Dedifferentiated amniotic fluid mesenchymal stem cell (primary cell): ENCODE measurements at regions not wholly inside any gene's neighbourhood (a gene's known extent, or its start where the extent isn't known, plus 50 kb on each side); places are given as distances from the start of the nearest gene placed in this dataset.
A peak's percentile ranks its signal among the peaks of the same experiment; 100 is the strongest.

ENCODE experiments used
- DNase-seq: peaks from one replicate; pipeline ENCODE4 v3.0.0-alpha.2; 2016; ENCODE audit errors: extremely low spot score

DNA sequence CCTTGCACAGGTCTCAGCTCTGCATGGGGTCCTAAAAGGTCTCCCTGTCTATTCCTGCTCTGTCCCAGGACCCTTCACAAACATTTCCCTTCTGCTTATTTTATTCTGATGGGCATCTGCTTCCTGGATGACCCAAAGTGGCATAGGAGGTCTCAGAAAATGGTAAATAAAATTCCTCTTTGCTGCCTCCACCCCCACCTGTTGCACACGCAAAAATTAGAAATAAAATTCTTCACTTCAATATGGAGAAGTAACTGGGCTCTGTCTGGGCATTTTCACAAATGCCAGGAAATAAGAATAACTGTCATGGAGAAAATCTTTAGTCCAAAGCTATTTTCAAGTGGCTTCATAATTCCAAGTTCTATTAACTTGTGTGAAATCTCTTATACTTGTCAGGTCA is 106.6 kb upstream of the MAP1B start:
- no peak for DNase-seq

DNA sequence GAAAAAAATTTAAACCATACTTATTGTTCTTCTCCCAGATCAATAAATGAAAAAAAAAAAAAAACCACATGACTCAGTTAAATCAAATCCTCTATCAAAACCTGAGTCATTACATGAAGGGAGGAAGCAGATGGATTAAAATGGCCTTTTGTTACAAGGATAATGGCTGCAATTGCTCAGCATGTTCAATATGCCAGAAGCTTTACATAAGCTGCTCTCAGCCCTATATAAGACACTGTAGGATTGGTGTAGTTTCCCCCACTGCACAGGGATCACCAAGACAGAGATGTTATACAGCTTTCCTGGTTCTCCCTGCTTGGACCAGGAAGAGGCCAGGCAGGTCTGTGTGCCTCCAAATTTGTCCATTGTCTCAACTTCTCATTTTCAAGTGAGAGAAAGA is 101.6 kb upstream of the MAP1B start:
- DNase-seq: no peak

DNA sequence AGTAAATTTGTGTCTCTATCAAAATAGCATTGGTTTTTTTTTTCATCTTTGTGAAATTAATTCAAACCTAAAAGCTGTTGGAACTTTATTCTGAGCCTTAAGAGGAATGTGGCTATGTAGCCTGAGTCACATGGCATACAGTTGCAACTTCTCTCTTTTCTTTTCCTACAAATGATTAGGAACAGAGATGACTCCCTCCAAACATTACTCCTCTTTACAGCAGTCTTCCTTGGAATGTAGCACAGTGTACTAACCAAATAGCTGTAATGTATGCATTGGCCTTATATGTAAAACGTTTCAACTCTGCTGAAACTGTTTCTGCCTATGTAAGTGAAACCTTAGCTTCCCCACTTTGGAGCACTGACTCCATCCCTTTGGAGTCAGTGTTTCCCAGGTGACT is 100.9 kb upstream of the MAP1B start:
- peak; percentile 18 for DNase-seq

DNA sequence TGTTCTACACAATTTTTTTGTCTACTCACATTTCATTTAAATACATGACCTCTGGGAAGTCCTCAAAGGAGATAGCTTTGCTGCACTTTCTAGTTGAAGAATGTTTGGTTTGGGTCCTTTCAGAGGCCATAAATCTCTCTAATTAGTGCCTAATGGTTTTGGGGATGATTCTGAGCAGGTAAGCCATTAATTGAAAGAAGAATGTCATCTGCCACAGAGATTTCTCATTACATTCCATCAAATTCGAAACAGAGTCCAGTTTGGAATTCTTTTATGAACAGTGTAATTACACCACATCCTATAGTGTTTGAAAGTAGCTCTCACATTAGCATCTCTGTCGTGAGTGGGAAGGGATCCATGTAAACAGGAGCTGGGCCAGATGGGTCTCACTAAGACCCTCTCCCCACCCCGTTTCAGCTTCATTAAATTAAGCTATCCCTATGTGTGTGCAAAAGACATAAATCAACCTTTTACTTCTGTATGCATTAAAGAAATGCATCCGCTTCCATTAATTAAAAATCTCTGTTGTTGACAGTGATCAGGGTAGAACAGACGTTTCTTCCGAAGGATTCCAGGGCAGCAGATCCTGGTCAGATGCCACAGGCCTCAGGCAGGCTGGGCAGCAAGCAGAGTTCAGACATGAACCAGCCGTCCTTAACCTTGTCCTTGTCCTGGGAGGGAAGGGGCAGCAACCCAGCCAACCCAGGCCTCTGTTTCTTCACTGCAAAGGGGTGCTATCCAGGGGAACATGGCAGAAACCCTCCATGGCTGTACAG is 99.8 kb upstream of the MAP1B start:
- no peak for DNase-seq

DNA sequence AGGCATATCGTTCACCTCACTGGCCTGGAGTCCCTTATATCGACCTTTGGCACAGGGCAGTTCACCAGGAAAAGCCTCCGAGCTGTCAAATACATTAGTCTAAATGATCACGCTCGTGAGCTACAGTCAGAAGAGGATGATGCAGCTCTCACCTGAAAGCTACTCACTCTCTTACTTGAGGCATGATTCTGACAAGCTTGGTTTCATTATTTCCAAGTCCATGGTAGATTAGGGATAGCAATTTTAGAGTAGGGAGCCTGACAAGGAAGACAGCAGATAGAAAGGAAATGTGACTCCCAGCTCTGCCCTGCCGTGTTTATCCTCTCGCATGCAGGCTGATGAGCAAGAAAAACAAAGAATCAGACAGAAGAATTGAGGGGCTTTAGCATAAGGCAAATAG is 98.0 kb upstream of the MAP1B start:
- DNase-seq: no peak

DNA sequence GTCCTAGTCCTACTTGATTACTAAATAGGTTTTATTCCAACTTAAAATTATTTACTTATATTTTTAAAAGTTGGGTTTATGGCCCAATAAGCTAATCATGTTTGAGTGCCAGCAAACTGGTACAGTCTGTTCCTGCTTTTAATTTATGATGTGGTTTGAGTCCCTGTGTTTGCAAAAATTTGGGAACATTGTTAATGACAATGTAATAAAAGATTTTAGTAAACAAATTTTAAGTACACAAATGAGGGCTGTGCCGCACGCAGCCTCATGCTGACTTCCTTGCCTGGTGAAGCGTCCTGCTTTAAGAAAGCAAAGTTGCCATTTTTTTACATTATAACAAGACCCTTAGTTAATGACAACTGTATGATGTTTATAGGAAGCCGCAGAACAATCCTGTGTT is 96.8 kb upstream of the MAP1B start:
- no peak for DNase-seq

DNA sequence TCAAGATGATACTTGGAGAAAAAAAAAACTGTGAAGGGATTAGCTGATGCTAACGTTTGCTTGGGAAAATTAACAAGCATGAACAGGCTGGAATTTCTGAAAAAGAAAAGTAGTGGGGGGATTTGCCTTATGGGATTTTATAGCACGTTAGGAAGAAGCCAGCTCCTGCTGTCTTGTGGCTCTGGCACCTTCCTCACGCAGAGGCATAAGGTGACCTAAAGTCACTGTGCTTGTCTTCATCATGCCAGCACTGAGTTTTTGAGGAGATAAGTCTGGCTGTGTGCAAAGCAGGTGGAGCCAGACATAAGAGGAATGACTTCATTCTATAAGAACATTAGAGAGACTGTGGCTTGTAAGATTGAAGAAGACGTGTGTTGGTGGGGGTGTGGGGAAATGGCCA is 94.4 kb upstream of the MAP1B start:
- no peak for DNase-seq

DNA sequence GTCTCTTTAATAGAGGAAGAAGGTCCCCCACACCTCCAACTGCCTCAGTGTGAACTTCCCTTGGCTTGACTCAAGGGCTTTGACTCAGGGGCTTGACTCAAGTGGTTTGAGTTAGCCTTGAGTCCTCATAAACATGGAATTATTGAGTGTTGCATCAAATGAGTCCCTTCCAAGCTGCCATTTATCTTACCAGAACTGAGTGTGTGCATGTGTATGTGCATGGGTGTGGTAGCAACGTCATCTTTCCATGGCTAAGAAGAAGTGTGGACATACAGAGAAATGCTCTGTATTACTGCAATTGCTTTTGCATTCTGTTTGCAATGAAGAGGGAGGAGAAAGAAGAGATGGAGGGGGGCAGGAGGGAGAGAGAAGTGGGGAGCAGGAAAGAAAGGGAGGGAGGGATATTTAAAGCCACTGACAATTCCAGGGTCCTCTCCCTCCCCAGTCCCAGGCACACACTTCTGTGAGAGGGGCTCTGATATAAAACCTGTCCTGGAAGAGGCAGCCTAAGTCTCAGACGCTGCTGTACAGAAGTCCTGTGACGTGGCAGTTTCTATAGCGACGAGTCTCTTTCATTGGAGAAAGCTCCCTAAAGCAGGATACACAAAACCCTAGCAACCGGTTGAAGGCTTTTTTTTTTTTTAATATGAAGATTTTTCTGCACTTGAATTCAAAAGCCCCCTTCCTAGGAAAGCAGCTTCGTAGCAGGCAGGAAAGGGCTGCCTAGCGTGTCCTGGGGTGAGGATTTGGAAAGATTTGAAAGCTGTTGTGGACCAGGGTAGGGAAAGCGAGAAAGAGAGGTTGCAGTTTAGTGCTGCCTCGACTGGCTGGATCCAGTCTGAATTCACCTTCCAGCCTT is 93.3 kb upstream of the MAP1B start:
- no peak for DNase-seq

DNA sequence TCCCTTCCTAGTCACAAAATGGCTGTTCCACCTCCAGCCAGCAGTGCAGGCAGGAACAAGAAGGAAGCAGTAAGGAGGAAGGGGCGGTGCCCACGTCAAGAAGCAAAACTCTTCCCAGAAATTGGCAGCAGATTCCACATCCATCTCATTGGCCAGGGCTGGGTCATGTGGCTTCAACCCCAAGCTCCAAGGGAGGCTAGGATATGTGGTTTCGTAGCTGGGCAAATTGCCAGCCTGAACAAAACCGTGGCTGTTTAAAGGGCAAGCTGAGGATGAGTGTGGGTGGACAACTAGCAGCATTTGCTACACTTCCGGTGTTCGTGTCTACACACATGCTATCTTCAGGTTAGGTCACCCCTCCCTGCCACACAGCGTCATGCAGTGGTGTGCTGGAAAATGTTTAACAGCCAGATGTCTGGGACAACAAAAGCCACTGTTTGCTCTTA is 92.1 kb upstream of the MAP1B start:
- no peak for DNase-seq

DNA sequence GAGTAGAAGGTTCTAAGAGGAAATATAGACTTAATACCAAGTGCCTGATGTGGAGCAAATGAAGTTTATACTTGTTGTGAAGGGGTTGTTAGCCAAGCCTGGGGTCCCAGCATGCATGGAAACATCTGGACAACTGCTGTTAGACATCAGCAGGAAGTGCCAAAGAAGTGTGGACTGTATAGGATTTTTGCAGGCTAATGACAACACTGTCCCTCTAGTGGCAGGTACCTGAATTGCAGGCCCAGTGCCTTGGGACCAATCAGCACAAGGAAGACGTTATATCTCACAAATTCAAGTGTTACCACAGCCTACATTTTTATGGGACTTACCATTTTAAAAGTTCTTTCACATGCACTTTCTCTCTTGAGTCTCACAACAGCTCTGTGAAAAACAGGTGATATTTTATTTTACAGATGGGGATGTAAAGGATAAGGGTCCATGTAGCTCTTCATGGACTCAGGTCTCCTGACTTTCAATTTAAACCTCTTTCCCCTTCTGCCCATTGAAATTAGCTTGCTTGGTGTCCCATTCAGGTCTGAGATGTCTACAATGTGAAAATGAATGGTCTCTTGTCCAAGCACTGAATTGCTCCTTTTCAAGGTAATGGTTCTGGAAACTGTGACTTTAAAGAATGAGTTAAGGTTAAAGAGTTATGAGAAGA is 89.0 kb upstream of the MAP1B start:
- no peak for DNase-seq

DNA sequence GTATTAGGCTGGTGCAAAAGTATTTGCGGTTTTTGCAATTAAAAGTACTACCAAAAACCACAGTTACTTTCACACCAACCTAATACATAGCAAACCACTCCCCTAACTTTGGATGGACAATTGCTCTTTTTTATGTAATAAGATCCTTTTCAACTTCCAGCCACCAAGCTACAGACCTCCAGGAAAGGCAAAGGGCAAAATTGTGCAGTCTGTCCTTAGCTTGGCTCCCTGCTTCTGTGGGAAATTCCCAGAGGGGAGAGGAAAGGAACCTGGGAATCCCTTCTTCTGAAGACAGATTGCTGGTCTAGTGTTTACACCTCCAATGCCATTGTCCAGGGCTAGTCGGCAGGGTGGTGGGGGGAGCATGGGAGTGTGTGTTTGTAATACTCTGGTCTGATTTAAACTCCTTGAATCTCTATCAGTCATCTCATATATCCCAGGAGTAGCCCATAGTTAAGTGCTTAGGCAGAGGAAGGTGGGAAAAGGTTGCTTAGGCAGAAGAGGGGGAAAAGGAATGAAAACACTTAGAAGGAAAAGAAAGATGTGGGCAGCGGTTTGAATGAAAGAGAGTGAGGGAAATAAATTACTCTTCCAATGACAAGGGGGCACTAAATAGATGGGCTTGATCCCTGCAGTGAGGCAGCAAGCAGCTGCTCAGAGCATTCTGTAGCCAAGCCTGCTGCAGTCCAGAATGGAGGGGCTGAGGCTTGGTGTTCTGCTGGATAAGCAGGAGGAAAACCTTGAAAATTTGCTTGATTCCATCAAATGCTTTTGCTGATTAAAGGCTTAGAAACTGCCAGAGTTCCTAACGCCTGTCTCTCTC is 86.9 kb upstream of the MAP1B start:
- no peak for DNase-seq

DNA sequence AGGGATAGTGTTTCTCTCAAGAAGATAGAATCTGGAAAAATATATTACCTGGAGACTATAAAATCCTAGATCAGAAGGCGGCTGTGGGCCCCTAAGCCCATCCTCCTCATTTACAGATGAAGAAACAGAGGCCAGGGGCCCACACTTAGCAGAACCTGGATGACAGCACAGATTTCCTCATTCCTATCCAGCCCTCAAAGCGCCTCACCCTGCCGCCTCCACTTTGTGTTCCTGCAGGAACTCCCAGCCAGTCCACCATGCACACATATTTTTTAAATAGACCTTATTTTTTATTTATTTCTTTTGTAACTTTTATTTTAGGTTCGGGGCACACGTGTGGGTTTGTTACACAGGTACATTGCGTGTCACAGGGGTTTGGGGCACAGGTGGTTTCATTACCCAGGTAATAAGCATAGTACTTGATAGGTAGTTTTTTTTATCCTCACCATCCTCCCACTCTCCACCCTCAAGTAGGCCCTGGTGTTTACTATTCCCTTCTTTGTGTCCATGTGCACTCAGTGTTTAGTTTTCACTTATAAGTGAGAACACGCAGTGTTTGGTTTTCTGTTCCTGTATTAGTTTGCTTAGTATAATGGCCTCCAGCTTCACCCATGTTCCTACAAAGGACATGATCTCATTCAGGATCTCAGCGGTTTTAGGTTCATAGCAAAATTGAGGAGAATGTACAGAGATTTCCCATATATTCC is 85.5 kb upstream of the MAP1B start:
- no peak for DNase-seq

DNA sequence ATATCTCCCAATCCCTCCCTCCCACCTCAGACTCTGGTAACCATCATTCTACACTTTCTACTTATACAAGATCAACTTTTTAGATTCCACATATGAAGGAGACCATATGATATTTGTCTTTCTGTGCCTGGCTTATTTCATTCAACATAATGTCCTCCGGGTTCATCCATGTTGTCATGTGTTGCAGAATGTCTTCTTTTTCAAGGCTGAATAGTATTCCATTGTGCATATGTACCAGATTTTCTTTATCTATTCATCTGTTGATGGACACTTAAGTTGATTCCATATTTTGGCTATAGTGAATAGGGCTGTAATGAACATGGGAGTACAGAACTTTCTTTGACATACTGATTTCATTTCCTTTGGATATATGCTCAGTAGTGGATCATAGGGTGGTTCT is 78.9 kb upstream of the MAP1B start:
- no peak for DNase-seq

DNA sequence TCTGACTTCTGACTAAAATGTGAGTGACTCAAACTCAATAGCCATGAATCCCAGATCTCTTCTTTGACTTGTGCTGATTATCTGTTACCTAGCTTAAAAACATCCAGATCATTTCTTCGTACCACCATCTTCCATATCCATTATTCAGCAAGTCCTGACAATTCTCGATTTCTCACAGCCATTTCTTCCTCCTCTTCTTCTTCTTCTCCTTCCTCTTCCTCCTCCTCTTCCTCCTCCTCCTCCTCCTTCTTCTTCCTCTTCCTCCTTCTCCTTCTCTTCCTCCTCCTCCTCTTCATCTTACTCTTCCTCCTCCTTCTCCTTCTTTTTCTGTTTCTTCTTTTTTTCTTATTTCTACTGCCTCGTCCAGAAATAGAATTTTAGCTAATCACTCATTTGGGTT is 77.0 kb upstream of the MAP1B start:
- no peak for DNase-seq

DNA sequence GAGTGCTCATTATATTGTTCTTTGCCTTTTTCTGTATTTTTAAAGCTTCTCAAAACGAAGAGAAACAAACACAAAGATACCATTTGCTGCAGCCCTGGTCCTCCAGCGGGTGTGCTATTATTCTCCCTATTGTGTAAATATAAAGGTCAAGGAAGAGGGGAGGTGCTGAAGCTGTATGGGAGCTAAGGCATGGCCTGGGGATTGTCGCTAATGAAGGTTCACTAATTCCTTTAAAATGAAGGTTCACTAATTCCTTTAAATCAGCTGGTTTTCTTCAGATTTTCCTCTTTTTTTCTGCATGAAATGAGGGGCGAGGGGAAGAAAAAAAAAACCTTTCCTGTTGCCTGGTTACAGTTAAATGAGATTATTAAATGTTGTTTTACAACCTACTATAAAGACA is 74.5 kb upstream of the MAP1B start:
- no peak for DNase-seq

DNA sequence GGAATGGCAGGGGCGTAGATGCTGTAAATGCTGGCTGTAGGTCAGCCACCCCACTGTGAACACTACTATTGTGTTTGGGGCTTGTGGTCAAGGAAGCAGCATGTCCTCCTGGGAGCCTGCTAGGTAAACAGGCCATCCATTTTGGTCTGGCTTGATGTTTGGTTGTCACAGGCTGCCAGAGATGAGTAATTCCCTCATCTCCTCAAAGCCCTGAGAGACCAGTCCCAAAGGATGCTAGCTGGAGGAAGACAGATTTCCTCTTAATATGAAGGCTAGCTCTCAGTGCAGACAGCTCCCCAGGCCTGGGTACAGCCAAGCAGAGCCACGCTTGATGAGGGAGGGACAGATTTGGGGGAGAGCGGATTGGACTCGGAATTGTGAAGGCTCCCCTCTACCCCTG is 72.5 kb upstream of the MAP1B start:
- DNase-seq: no peak

DNA sequence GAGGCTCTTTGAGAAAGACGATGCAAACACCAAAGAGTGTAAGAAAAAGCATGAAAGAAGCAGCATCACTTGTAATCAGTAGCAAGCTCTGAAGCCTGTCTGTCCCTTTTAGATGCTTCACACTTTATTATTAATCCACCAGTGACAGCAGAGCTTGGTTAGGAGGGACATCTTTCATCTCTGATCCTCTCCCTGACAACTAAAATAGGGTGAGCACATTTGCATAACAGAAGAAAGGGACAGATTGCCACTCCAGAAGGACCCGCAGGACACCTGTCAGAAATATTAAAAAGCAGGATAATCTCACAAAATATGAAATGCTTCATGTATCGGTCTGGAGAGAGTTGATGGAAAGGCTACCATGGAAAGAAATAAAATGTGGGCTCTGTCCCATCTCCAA is 71.4 kb upstream of the MAP1B start:
- DNase-seq: no peak

DNA sequence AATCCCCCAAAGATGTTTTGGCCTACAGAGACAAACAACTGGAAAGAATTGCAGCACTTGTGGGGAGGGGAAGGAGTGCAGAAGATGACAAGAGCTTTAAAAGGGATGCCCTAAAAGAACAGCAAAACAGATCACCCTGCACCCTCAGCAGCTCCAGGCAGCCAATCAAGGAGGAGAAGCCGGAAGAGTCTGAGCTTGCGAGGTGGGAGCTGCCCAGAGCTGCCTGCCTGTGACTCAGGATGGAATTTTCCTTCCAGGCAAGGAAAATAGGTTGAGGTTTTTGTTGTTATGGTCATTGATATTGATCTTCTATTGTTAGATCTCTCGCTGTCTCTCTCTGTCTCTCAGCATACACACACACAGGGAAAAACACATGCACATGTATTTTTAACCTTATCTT is 70.3 kb upstream of the MAP1B start:
- no peak for DNase-seq

DNA sequence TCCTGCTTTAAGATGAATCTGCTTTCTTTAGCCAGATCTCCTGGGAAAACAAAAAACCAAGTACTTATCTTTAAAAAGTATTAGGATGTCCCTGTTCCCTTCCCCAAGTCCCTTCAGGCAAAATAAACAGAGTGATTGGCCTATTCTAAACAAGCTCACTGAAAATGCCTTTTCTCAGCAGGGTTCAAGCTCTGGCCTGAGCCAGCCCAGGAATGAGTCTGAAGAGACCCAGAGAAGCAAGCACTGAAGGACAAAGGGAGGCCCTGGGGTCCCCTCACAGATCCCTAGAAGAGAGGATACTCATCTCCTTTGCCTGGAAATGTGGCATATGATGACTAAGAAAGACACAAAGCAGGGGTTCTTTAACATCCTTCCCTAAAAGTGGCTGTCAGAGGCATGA is 66.8 kb upstream of the MAP1B start:
- DNase-seq: no peak

DNA sequence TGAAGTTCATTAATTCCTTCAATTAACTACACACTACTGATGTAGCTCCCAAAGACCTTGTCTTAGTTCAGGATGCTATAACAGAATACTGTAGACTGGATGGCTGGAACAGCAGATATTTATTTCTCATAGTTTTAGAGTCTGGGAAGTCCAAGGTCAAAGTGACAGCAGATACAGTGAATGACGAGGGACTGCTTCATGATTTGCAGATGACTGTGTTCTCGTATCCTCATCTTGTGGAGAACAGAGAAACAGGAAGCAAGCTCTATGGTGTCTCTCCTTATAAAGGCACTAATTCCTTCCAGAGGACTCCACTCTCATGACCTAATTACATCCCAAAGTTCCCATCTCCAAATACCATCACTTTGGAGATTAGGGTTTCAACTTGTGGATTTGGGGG is 65.6 kb upstream of the MAP1B start:
- DNase-seq: no peak

DNA sequence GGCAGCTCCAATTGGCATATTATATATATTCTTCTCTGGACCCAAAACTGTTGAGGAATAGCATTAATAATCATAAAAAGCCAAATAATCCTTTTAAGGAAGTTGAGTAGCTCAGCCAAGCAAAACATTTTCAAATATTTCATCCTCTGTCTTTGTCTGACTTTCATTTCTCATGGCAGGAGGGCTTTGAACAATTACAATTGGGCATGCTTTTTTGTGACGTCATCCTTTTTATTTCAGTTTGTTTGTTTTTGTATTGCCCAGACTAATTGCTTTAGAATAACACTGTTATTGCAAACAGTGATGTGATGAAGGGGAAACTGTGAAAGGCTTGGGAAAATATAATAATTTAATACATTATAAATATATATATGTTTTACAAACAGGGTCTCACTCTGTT is 65.2 kb upstream of the MAP1B start:
- DNase-seq: no peak
